H9 (cell line): ENCODE measurements at regions not wholly inside any gene's neighbourhood (a gene's known extent, or its start where the extent isn't known, plus 50 kb on each side); places are given as distances from the start of the nearest gene placed in this dataset.

Source experiments
- DNase-seq: peaks from one replicate; pipeline ENCODE4 v3.0.0-alpha.2; 2017
- H2AFZ ChIP-seq: one replicate; pipeline ENCODE4 v1.6.1; 2013; ENCODE audit warnings: mild to moderate bottlenecking, low read length, control low read depth, moderate library complexity
- H2AK5ac ChIP-seq: 2 replicates; pipeline ENCODE4 v1.6.1; 2013; ENCODE audit warnings: low read length, control low read depth, mixed read lengths; ENCODE audit not compliant: insufficient read length
- H2BK120ac ChIP-seq: one replicate; pipeline ENCODE4 v1.6.1; 2013; ENCODE audit warnings: low read depth, mild to moderate bottlenecking, low read length, control low read depth, inconsistent platforms; ENCODE audit not compliant: poor library complexity, severe bottlenecking
- H2BK12ac ChIP-seq: 2 replicates; pipeline ENCODE4 v1.6.1; 2013; ENCODE audit warnings: low read length, control low read depth, mixed read lengths, low read depth; ENCODE audit not compliant: insufficient read length
- H2BK15ac ChIP-seq: 2 replicates; pipeline ENCODE4 v1.6.1; 2013; ENCODE audit warnings: low read depth, low read length, control low read depth
- H2BK20ac ChIP-seq: one replicate; pipeline ENCODE4 v1.6.1; 2013; ENCODE audit warnings: low read depth, mild to moderate bottlenecking, low read length, control low read depth, inconsistent platforms; ENCODE audit not compliant: poor library complexity, severe bottlenecking
- H2BK5ac ChIP-seq: 2 replicates; pipeline ENCODE4 v1.6.1; 2013; ENCODE audit warnings: low read length, control low read depth, mixed read lengths; ENCODE audit not compliant: insufficient read length
- H3K14ac ChIP-seq: 2 replicates; pipeline ENCODE4 v1.6.1; 2013; ENCODE audit warnings: low read length, control low read depth; ENCODE audit not compliant: insufficient read depth
- H3K18ac ChIP-seq: 2 replicates; pipeline ENCODE4 v1.6.1; 2013; ENCODE audit warnings: low read depth, mild to moderate bottlenecking, mixed read lengths, low read length, control low read depth; ENCODE audit not compliant: insufficient read length
- H3K23ac ChIP-seq: 2 replicates; pipeline ENCODE4 v1.6.1; 2013; ENCODE audit warnings: low read length, control low read depth, mixed read lengths, low read depth; ENCODE audit not compliant: insufficient read length
- H3K23me2 ChIP-seq: 2 replicates; pipeline ENCODE4 v1.6.1; 2013; ENCODE audit warnings: low read depth, mild to moderate bottlenecking, mixed read lengths, low read length, control low read depth; ENCODE audit not compliant: insufficient read length, poor library complexity, severe bottlenecking
- H3K27ac ChIP-seq: 2 replicates; pipeline ENCODE4 v1.5.1; 2013; ENCODE audit warnings: low read length, control low read depth, mixed read lengths, low read depth; ENCODE audit not compliant: insufficient read length
- H3K27me3 ChIP-seq: 2 replicates; pipeline ENCODE4 v1.6.1; 2013; ENCODE audit warnings: low read length, control low read depth, inconsistent platforms; ENCODE audit not compliant: insufficient read depth
- H3K4ac ChIP-seq: 2 replicates; pipeline ENCODE4 v1.6.1; 2013; ENCODE audit warnings: low read depth, mild to moderate bottlenecking, control low read depth, inconsistent platforms, low read length, moderate library complexity
- H3K4me1 ChIP-seq: 2 replicates; pipeline ENCODE4 v1.6.1; 2013; ENCODE audit warnings: low read length, control low read depth, inconsistent platforms; ENCODE audit not compliant: insufficient read depth
- H3K4me2 ChIP-seq: 2 replicates; pipeline ENCODE4 v1.6.1; 2013; ENCODE audit warnings: low read length, control low read depth, mixed read lengths; ENCODE audit not compliant: insufficient read length, insufficient read depth
- H3K56ac ChIP-seq: 2 replicates; pipeline ENCODE4 v1.6.1; 2013; ENCODE audit warnings: low read depth, mild to moderate bottlenecking, mixed read lengths, low read length, control low read depth; ENCODE audit not compliant: insufficient read length
- H3K79me1 ChIP-seq: 2 replicates; pipeline ENCODE4 v1.6.1; 2013; ENCODE audit warnings: low read depth, mild to moderate bottlenecking, moderate library complexity, low read length, control low read depth, inconsistent platforms; ENCODE audit not compliant: insufficient read depth, poor library complexity, severe bottlenecking
- H3K79me2 ChIP-seq: 2 replicates; pipeline ENCODE4 v1.6.1; 2013; ENCODE audit warnings: low read length, control low read depth, inconsistent platforms; ENCODE audit not compliant: insufficient read depth
- H3K9ac ChIP-seq: 2 replicates; pipeline ENCODE4 v1.6.1; 2013; ENCODE audit warnings: low read length, control low read depth, mixed read lengths; ENCODE audit not compliant: insufficient read length; ENCODE audit errors: extremely low read depth
- H3K9me3 ChIP-seq: one replicate; pipeline ENCODE4 v1.6.1; 2013; ENCODE audit warnings: low read depth, low read length, inconsistent platforms; ENCODE audit not compliant: control insufficient read depth
- H3T11ph ChIP-seq: one replicate; pipeline ENCODE4 v1.6.1; 2013; ENCODE audit warnings: mild to moderate bottlenecking, low read length, control low read depth, inconsistent platforms
- H4K20me1 ChIP-seq: one replicate; pipeline ENCODE4 v1.6.1; 2013; ENCODE audit not compliant: control insufficient read depth, insufficient read length, insufficient read depth
- H4K5ac ChIP-seq: 2 replicates; pipeline ENCODE4 v1.6.1; 2013; ENCODE audit warnings: low read depth, mild to moderate bottlenecking, mixed read lengths, low read length, control low read depth; ENCODE audit not compliant: insufficient read length
- H4K8ac ChIP-seq: replicated peaks from 2 replicates; pipeline ENCODE4 v1.6.1; 2013; ENCODE audit warnings: low read length, control low read depth, mixed read lengths, low read depth; ENCODE audit not compliant: insufficient read length
- H4K91ac ChIP-seq: 2 replicates; pipeline ENCODE4 v1.6.1; 2013; ENCODE audit warnings: low read depth, mild to moderate bottlenecking, moderate library complexity, mixed read lengths, low read length, control low read depth; ENCODE audit not compliant: insufficient read length
- H3K27ac Mint-ChIP-seq, 3 experiments: 2 replicates in 2 of 3; 3 replicates in 1 of 3; pipeline ENCODE4 v1.8.0; 2020 to 2021; ENCODE audit warnings: mixed read lengths in 3 of 3, mild to moderate bottlenecking in 1 of 3, moderate library complexity in 1 of 3
- H3K27me3 Mint-ChIP-seq: 2 replicates; pipeline ENCODE4 v1.8.0; 2021; ENCODE audit warnings: low read depth, mild to moderate bottlenecking, moderate library complexity, mixed read lengths
- H3K36me3 Mint-ChIP-seq, 3 experiments: 2 replicates in 2 of 3; 3 replicates in 1 of 3; pipeline ENCODE4 v1.8.0; 2020 to 2021; ENCODE audit warnings: low read depth in 3 of 3, mixed read lengths in 3 of 3; ENCODE audit not compliant: insufficient read depth in 1 of 3
- H3K4me1 Mint-ChIP-seq, 2 experiments: 2 replicates each; pipeline ENCODE4 v1.8.0; 2020; ENCODE audit warnings: mixed read lengths in 2 of 2
- H3K4me3 Mint-ChIP-seq, 2 experiments: 2 replicates in 1 of 2; 3 replicates in 1 of 2; pipeline ENCODE4 v1.8.0; 2020 to 2021; ENCODE audit warnings: mild to moderate bottlenecking in 2 of 2, mixed read lengths in 2 of 2, moderate library complexity in 1 of 2
- H3K9me3 Mint-ChIP-seq, 2 experiments: 2 replicates in 1 of 2; 3 replicates in 1 of 2; pipeline ENCODE4 v1.8.0; 2020; ENCODE audit warnings: mild to moderate bottlenecking in 2 of 2, mixed read lengths in 2 of 2, moderate library complexity in 1 of 2
- CTCF ChIP-seq: fragments of 200-600 bp; sonication (generic); conservative IDR thresholded peaks from 3 replicates; pipeline ENCODE4 v1.8.0; 2021; ENCODE audit warnings: antibody characterized with exemption, mild to moderate bottlenecking
- WGBS: extraction: QIAGEN DNeasy Blood & Tissue Kit; methylation state at CpG from one replicate; pipeline ENCODE4 v1.1.7; 2013; ENCODE audit warnings: missing lambda C conversion rate, low lambda C conversion rate, mixed read lengths; ENCODE audit not compliant: insufficient read length; ENCODE audit errors: extremely low coverage; 5-methylcytosine and 5-hydroxymethylcytosine counted together

DNA sequence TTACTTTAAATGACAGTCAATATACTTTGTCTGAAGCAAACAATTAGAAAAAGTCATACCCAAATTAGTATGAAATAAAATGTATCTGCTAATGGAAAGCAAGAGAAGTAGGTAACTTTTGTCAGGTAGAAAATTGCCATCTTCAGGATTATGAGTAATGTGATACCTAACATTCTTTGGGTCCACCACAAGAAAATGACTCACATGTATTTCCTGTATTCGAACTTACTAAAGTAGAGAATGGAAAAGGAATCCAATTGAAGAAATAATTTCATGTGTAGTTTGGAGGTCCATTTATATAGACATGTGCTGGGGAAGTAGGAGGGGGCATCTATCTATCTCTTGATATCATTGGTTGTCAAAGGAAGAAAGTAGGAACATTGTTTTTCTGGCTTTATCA lies 636.2 kb upstream of the CHAC2 start:
- no peak overlapping the region for H2BK5ac ChIP-seq
- no peaks in the 10 kb centered on the region for H3K4me1 ChIP-seq
- H3K9ac ChIP-seq: no peak overlapping the region
- Mint-ChIP-seq H3K36me3 (no peaks in the 10 kb centered on the region), H3K9me3 (no peaks in the 10 kb centered on the region), H3K27me3 (no peaks in the 10 kb centered on the region), H3K4me3 (no peak overlapping the region), H3K27ac (no peak overlapping the region), H3K4me1 (peaks cover 11 to 15% of the 10 kb centered on the region in 2 experiments; a peak in 3 of 4 replicates)
- H2BK120ac ChIP-seq: no peak overlapping the region
- H2BK12ac ChIP-seq: no peak overlapping the region
- no peaks in the 10 kb centered on the region for H3K23me2 ChIP-seq
- TF ChIP-seq CTCF: no peak
- no peak overlapping the region for H4K91ac ChIP-seq
- no peak overlapping the region for H3K56ac ChIP-seq
- WGBS: no CpG with 5 or more reads among the region's 1 CpG
- H3K18ac ChIP-seq: no peak overlapping the region
- H3K79me1 ChIP-seq: no peaks in the 10 kb centered on the region
- H3K9me3 ChIP-seq: no peaks in the 10 kb centered on the region
- H3K4me2 ChIP-seq: no peak overlapping the region
- H3K27me3 ChIP-seq: no peaks in the 10 kb centered on the region
- DNase-seq: no peak
- no peak overlapping the region for H2AFZ ChIP-seq
- no peaks in the 10 kb centered on the region for H4K20me1 ChIP-seq
- H3K27ac ChIP-seq: no peak overlapping the region
- no peak overlapping the region for H3K4ac ChIP-seq
- H4K5ac ChIP-seq: no peak overlapping the region
- no peak overlapping the region for H2AK5ac ChIP-seq
- H3T11ph ChIP-seq: no peak overlapping the region
- H2BK20ac ChIP-seq: no peak overlapping the region
- no peak overlapping the region for H4K8ac ChIP-seq
- H3K79me2 ChIP-seq: no peaks in the 10 kb centered on the region
- no peak overlapping the region for H3K23ac ChIP-seq
- H2BK15ac ChIP-seq: no peak overlapping the region
- H3K14ac ChIP-seq: no peak overlapping the region
